DND-41 (cell line): ENCODE measurements at regions not wholly inside any gene's neighbourhood (a gene's known extent, or its start where the extent isn't known, plus 50 kb on each side); places are given as distances from the start of the nearest gene placed in this dataset.

Source experiments
- CTCF ChIP-seq: IDR thresholded peaks from 2 replicates; pipeline ENCODE4 v1.5.1; 2012; ENCODE audit warnings: borderline replicate concordance, low read length, moderate library complexity, mild to moderate bottlenecking; ENCODE audit not compliant: poor library complexity, severe bottlenecking; ENCODE audit errors: extremely low read depth
- EZH2 ChIP-seq: IDR thresholded peaks from 3 replicates; pipeline ENCODE4 v1.6.1; 2012; ENCODE audit warnings: borderline replicate concordance, low read depth, mild to moderate bottlenecking, moderate library complexity, low read length, inconsistent platforms; ENCODE audit not compliant: severe bottlenecking

- TF ChIP-seq CTCF (no peak), EZH2 (no peak)
Measured at GRCh38 chr3:34155666-34156065, 357.2 kb downstream of the PDCD6IP start.
